ENCODE measurements at regions not wholly inside any gene's neighbourhood (a gene's known extent, or its start where the extent isn't known, plus 50 kb on each side); places are given as distances from the start of the nearest gene placed in this dataset.
"Not testable (repeated sequence)": the region's sequence is repeated elsewhere in the genome, so short reads cannot be mapped to it uniquely, and the experiment has no call there.

GRCh38 chr6:67160820-67161219 is 1453.8 kb upstream of the EYS start:
- DNase-seq = no peak

GRCh38 chr6:67141005-67141404 is 1434.0 kb upstream of the EYS start:
- no peak for DNase-seq

GRCh38 chr6:67133973-67134372 is 1426.9 kb upstream of the EYS start:
- no peak for DNase-seq

- no peak for DNase-seq
Measured at GRCh38 chr6:67131827-67132226, 1424.8 kb upstream of the EYS start.

DNA sequence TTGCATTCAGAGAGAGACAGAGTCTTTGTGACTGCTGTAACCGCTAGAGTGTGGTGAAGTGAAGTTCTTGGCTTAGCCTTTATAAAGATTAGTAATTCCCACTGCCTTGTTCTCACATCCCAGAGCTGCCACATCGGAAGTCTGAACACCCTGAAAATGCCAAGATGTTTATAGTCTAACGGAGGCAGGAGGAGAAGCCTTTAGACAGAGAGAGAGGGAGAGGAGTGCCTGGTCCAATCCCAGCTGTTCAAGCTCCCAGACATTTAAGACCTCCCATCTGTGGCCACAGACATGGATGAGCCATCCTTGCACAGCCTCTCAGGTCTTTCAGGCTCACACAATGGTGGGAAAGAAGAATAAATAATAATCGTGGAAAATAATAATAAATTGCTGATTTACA is 1422.8 kb upstream of the EYS start:
- no peak for DNase-seq

DNA sequence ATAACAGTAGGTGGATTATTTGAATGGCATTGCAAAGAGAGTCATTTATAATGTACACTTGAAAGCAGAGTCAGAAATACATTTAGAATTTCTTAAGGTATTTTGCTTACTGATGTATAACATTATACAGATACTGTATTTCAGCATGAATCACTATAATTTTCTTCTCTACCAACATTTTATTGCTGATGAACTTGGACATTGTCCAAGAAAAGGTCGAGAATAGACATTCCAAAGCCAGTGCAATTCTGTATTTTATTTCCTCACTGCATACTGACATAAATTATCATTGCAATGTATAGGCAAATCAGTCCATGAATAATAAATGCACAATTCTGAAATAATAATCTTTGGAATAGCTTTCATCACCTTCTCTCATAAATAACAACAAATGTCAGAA is 1420.0 kb upstream of the EYS start:
- no peak for DNase-seq

DNA sequence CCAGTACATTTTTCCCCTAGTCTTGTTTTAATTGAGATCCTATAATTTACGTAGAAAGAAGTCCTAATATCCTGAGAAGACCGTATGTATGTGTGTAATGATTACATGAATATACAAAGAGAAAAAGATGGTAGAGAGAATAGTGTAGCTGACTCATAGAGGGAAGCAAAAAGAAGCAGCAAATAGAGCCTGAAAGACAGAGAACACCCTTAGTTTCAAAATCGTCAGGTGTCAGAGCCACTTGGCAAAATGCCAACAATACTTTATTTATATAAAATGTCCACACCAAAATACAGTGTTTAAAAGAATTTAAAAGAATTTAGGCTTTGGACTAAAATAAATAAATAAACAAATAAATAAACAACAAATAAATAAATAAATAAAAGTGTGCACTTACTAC is 1414.1 kb upstream of the EYS start:
- DNase-seq = no peak

GRCh38 chr6:67112120-67112519 is 1405.1 kb upstream of the EYS start:
- no peak for DNase-seq

GRCh38 chr6:67102743-67103142 is 1395.7 kb upstream of the EYS start:
- no peak for DNase-seq

GRCh38 chr6:67095618-67096226 is 1388.7 kb upstream of the EYS start:
- not testable (repeated sequence) for DNase-seq

DNA sequence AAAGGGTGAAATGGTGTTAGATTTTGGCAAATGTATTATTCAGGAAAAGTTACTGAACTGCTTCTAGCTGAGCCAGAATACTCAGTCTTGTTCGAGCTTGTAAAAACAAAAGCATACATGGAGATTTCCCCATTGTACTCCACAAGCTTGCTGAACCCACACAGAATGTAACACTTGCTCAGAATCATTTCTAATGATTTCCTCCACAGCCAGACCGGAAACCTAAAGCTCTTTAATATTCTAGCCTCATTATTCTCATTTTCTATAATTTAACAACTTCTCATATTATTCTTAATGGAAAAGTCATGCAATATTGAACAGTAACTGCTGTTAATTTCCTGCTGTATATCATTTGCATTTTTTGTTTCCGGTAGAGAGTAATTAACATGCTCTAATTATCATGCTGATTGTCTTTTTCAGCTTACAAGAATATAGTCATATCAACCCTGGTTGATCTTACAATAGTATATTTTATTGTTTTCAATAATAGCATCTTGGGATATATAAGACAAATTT is 1387.5 kb upstream of the EYS start:
- no peak for DNase-seq

DNA sequence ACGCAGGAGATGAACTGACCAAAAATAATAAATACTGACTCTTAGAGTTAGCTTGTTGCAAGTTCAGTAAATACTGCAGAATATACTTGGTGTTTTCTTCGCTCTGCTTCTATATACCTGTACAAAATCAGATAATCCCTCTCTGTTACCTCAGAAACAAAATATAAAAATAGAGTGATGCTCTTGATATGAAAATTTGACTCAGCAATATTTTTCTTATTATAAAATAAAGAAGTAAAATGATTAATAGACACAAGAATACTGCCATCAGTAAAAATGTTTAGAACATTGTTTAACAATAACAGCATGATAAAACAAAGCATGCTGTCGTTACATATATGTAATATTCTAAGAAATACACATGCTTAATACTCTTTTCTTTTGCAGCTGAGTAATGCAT is 1366.9 kb upstream of the EYS start:
- no peak for DNase-seq

GRCh38 chr6:67068781-67069180 is 1361.8 kb upstream of the EYS start:
- no peak for DNase-seq

DNA sequence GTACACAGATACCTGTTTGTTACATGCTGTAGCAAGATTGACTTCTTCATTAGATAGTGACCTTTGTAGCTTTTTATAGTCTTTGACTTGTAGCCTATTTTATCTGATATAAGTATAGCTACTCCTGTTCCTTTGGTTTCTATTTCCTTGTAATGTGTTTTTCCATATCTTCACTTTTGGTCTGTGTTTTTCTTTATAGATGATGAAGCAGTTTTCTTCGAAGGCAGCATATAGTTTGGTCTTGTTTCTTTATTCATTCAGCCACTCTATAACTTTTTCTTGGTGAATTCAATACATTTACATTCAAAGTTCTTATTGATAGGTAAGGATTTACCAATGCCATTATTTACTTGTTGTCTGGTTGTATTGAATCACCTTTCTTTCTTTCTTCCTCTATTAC is 1357.3 kb upstream of the EYS start:
- DNase-seq = no peak

DNA sequence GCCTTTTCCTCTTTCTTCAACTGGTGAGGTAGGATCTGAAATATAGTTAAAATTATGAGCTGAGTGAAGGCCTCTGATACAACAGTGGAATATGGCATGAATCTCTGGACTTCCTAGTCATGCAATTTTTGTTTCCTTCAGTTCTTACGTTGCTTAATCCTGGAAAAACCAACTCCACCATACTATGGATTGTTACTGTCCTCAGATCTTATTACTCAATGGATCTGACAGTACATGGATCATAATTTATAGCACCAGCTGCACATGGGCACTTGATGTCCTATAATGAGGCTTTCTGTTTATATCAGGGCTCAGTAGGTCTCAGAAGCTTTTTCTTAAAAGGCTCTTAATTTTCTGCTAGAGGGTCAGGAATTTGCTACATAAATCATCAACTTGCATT is 1341.0 kb upstream of the EYS start:
- DNase-seq = no peak

GRCh38 chr6:67045076-67045475 is 1338.0 kb upstream of the EYS start:
- no peak for DNase-seq

DNA sequence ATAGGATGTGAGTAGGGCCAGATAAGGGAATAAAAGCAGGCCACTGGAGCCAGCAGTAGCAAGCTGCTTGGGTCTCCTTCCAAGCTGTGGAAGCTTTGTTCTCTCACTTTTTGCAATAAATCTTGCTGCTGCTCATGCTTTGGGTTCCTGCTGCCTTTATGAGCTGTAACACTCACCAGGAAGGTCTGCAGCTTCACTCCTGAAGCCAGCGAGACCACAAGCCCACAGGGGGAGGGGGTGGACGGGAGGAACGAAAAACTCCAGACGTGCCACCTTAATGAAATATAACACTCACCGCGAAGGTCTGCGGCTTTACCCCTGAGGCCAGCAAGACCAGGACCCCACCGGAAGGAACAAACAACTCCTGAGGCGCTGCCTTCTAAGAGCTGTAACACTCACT is 1324.4 kb upstream of the EYS start:
- no peak for DNase-seq

DNA sequence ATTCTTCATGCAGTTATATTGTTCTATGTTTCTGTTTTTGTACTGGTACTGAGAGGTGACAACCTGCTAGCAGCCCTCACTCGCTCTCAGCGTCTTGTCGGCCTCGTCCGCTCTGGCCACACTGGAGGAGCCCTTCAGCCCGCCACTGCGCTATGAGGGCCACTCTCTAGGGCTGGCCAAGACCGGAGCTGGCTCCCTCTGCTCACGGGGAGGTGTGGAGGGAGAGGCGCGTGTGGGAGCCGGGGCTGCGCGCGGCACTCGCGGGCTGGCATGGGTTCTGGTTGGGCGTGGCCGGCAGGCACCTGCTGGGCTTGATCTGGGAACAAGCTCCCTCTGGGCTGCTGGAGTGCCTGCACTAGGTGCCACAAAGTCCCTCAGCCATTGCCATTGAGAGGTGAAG is 1323.8 kb upstream of the EYS start:
- no peak for DNase-seq

GRCh38 chr6:67016921-67017460 is 1310.0 kb upstream of the EYS start:
- no peak for DNase-seq

GRCh38 chr6:67011441-67011840 is 1304.4 kb upstream of the EYS start:
- DNase-seq = no peak

DNA sequence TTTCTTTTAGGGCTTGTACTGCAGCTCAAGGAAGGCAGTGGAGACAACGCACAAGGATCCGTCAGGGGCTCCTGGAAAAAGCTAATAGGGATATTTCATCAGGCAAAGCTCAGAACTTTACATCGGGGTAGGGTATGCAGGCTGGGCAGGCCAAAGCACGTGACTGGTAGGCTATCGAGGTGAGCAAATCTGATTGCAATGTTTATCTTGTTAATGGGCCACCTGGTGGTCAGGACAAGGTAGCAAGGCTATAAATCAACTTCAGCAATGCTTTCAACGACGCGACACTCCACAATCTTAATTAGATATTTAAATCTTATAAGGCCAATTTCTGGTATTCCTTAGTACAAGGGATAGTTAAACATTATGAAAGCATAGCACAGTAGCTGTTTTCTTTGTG is 1302.8 kb upstream of the EYS start:
- no peak for DNase-seq

DNA sequence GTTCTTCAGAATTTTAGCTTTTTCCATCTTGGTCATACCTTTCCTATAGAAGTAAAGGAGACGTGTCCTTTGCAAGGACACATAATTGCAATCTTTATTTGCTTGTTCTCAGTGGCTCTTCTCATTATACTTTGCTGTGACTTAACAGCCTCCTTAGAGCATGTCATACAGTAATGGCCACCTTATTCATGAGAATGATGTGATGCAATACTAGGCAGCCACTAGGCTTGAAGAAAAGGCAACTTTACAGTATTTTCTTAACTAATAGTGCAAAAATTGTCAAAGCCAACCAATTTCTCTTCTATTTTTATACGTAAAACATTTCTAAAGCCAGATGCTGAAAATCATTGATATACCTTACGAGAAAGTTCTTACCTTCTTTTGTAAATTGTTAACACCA is 1296.8 kb upstream of the EYS start:
- DNase-seq = no peak

DNA sequence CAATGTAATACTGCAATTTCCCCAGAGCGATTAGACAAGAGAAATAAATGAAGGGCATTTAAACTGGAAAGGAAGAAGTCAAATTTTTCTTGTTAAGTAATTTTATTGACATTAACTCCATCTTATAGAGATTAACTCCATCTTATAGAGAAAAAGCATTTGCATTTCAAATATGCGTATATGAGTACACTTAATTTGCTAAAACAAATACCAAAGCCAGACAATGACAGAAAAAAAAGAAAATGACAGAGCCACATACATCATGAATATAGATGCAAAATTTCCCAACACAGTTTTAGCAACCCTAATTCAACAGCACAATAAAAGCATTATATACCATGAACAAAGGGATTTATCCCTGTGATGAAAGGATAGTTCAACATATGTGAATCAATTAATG is 1293.1 kb upstream of the EYS start:
- DNase-seq = no peak

DNA sequence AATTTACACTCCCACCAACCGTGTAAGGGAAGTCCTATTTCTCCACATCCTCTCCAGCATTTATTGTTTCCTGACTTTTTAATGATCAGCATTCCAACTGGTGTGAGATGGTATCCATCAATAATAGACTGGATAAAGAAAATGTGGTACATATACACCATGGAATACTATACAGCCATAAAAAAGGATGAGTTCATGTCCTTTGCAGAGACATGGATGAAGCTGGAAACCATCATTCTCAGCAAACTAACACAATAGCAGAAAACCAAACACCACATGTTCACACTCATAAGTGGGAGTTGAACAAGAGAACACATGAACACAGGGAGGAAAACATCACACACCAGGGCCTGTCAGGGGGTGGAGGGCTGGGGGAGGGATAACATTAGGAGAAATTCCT is 1290.6 kb upstream of the EYS start:
- not testable (repeated sequence) for DNase-seq

- no peak for DNase-seq
Measured at GRCh38 chr6:66995669-66996068, 1288.6 kb upstream of the EYS start.
